K562 (cell line): ENCODE measurements at regions not wholly inside any gene's neighbourhood (a gene's known extent, or its start where the extent isn't known, plus 50 kb on each side); places are given as distances from the start of the nearest gene placed in this dataset.

ENCODE experiments used
- ATAC-seq: fragments of 200-7000 bp; cut with Tn5 transposase; 3 replicates; pipeline ENCODE4 v1.9.1; 2020; ENCODE audit warnings: moderate library complexity
- BruUV-seq: library from RNA; stranded (reverse); fragments of 400-500 nt; replicated peaks from 2 replicates; lab custom pipeline; 2021; lab: Mats Ljungman, UMichigan
- CTCF ChIA-PET: fragments of 300-600 bp; formaldehyde crosslinking; extraction: SDS; loops from one replicate; lab custom pipeline; 2021; ENCODE audit warnings: low intra/inter-chr PET ratio; lab: Yijun Ruan, JAX
- POLR2A ChIA-PET: fragments of 300-600, 350-650 bp; sonication (Branson Sonifier 250); formaldehyde crosslinking; extraction: SDS; loops from one replicate; lab custom pipeline; 2021; ENCODE audit warnings: antibody characterized with exemption, inconsistent platforms; lab: Yijun Ruan, JAX
- DNase-seq, 4 experiments: peaks; one replicate each; pipeline versions ENCODE4 v3.0.0 to v3.0.0-alpha.2; 2011 to 2018; ENCODE audit warnings: low spot score in 3 of 4, mixed read lengths in 3 of 4; ENCODE audit errors: extremely low read depth in 1 of 4
- FAIRE-seq: peaks from 2 replicates; lab custom pipeline; 2011; peaks lifted over from hg19 to GRCh38; lab: Jason Lieb, UNC
- H2AFZ ChIP-seq: 2 replicates; pipeline ENCODE4 v1.6.0; 2011; ENCODE audit warnings: low read depth, low read length, control low read depth, inconsistent platforms
- H3K27ac ChIP-seq: fragments of 200-600 bp; 3 replicates; pipeline ENCODE4 v1.8.0; 2011; ENCODE audit warnings: low read depth, mild to moderate bottlenecking, control low read depth, inconsistent platforms, low read length, moderate library complexity, mixed read lengths; ENCODE audit errors: extremely low read depth
- H3K27me3 ChIP-seq, 2 experiments: fragments of 300-600 bp in 1 of 2; 2 replicates in 1 of 2; 3 replicates in 1 of 2; pipeline versions ENCODE4 v1.6.0 to v1.8.0; 2011; ENCODE audit warnings: inconsistent platforms in 2 of 2, low read length in 2 of 2, mild to moderate bottlenecking in 1 of 2, mixed read lengths in 1 of 2, moderate library complexity in 1 of 2; ENCODE audit not compliant: control insufficient read depth in 2 of 2, insufficient read depth in 2 of 2
- H3K36me3 ChIP-seq: fragments of 300-600 bp; 3 replicates; pipeline ENCODE4 v1.8.0; 2011; ENCODE audit warnings: mild to moderate bottlenecking, low read length, inconsistent platforms; ENCODE audit not compliant: control insufficient read depth, insufficient read depth
- H3K4me1 ChIP-seq, 2 experiments: fragments of 200-600 bp in 1 of 2; replicated peaks in 1 of 2; 2 replicates in 1 of 2; 3 replicates in 1 of 2; pipeline versions ENCODE4 v1.5.1 to v1.8.0; 2011; ENCODE audit warnings: inconsistent platforms in 2 of 2, low read length in 2 of 2, mild to moderate bottlenecking in 1 of 2, mixed read lengths in 1 of 2, moderate library complexity in 1 of 2; ENCODE audit not compliant: control insufficient read depth in 2 of 2, insufficient read depth in 2 of 2
- H3K4me2 ChIP-seq: 2 replicates; pipeline ENCODE4 v1.6.1; 2011; ENCODE audit warnings: low read length, control low read depth, inconsistent platforms, mixed read lengths; ENCODE audit not compliant: insufficient read depth
- H3K4me3 ChIP-seq: fragments of 200-600 bp; sonication (generic), shearing (Covaris generic); 2 replicates; pipeline ENCODE4 v1.5.1; 2016; ENCODE audit warnings: control low read depth, inconsistent platforms
- H3K79me2 ChIP-seq: fragments of 200-600 bp; 3 replicates; pipeline ENCODE4 v1.8.0; 2011; ENCODE audit warnings: low read length, inconsistent platforms; ENCODE audit not compliant: control insufficient read depth, insufficient read depth
- H3K9ac ChIP-seq, 2 experiments: 2 replicates each; pipeline versions ENCODE4 v1.6.0 to v1.6.1; 2011; ENCODE audit warnings: low read depth in 2 of 2, low read length in 2 of 2, control low read depth in 1 of 2, inconsistent platforms in 1 of 2, mild to moderate bottlenecking in 1 of 2, mixed read lengths in 1 of 2; ENCODE audit not compliant: insufficient read depth in 1 of 2
- H3K9me1 ChIP-seq: one replicate; pipeline ENCODE4 v1.6.0; 2011; ENCODE audit warnings: inconsistent platforms, mild to moderate bottlenecking, low read length, moderate library complexity; ENCODE audit not compliant: control insufficient read depth, insufficient read depth
- H3K9me3 ChIP-seq: replicated peaks from 2 replicates; pipeline ENCODE4 v1.5.1; 2011; ENCODE audit warnings: low read depth, low read length, inconsistent platforms; ENCODE audit not compliant: control insufficient read depth, insufficient read depth
- H4K20me1 ChIP-seq: replicated peaks from 2 replicates; pipeline ENCODE4 v1.6.1; 2011; ENCODE audit warnings: low read length, inconsistent platforms, mixed read lengths; ENCODE audit not compliant: control insufficient read depth, insufficient read depth
- FOXJ2 ChIP-seq: fragments of 200-800 bp; sonication (Bioruptor generic); IDR thresholded peaks from 2 replicates; pipeline ENCODE4 v1.6.1; 2016; ENCODE audit warnings: missing genetic modification characterization, missing compliant biosample characterization
- HMBOX1 ChIP-seq: sonication (generic); IDR thresholded peaks from 2 replicates; pipeline ENCODE4 v1.6.1; 2016
- HNRNPL ChIP-seq: fragments of 200-400 bp; formaldehyde crosslinking; IDR thresholded peaks from 2 replicates; pipeline ENCODE4 v1.6.1; 2017; ENCODE audit warnings: low read depth, mild to moderate bottlenecking, low read length
- MBD2 ChIP-seq: sonication (generic); IDR thresholded peaks from 2 replicates; pipeline ENCODE4 v1.6.1; 2016; ENCODE audit warnings: low read depth, borderline replicate concordance
- POLR2G ChIP-seq: fragments of 200-400 bp; formaldehyde crosslinking; IDR thresholded peaks from 2 replicates; pipeline ENCODE4 v1.6.1; 2017; ENCODE audit warnings: low read depth, mild to moderate bottlenecking, antibody characterized with exemption, low read length, moderate library complexity
- TAF9B ChIP-seq: fragments of 450-650 bp; IDR thresholded peaks from 2 replicates; pipeline ENCODE4 v1.6.1; 2018; ENCODE audit warnings: mild to moderate bottlenecking; ENCODE audit not compliant: partially characterized antibody
- ZFP91 ChIP-seq: sonication (generic); formaldehyde crosslinking; IDR thresholded peaks from 2 replicates; pipeline ENCODE4 v1.8.0; 2022; ENCODE audit warnings: mild to moderate bottlenecking, missing genetic modification reagents
- ZNF175 ChIP-seq: fragments of 200-800 bp; sonication (Bioruptor generic); IDR thresholded peaks from 2 replicates; pipeline ENCODE4 v1.6.1; 2016; ENCODE audit warnings: low read depth, mild to moderate bottlenecking, missing genetic modification characterization, missing compliant biosample characterization
- ZNF232 ChIP-seq: sonication (generic); formaldehyde crosslinking; IDR thresholded peaks from 2 replicates; pipeline ENCODE4 v1.8.0; 2022; ENCODE audit warnings: mild to moderate bottlenecking, missing genetic modification reagents
- ZNF589 ChIP-seq: fragments of 200-800 bp; sonication (Bioruptor generic); IDR thresholded peaks from 2 replicates; pipeline ENCODE4 v1.6.1; 2016; ENCODE audit warnings: low read depth, missing genetic modification characterization, missing compliant biosample characterization
- WGBS: fragments of 100-300 bp; shearing (Covaris generic); methylation state at CpG from one replicate; pipeline ENCODE4 v1.1.6; 2016; ENCODE audit warnings: low coverage, mixed read lengths; ENCODE audit not compliant: insufficient coverage; ENCODE audit errors: missing lambda C conversion rate; 5-methylcytosine and 5-hydroxymethylcytosine counted together
- in situ Hi-C: fragments of 300-500 bp; cut with MboI; formaldehyde crosslinking; loops from 4 replicates; pipeline ENCODE4 v1.15.0; 2018; ENCODE audit warnings: inconsistent platforms, mixed read lengths
- intact Hi-C: fragments of 100-400 bp; cut with micrococcal nuclease; formaldehyde crosslinking; loops from 2 replicates; pipeline ENCODE4 v1.14.2; 2022
- TF ChIP-seq, protein P1 (sequence below): sonication (generic); formaldehyde crosslinking; IDR thresholded peaks from 2 replicates; pipeline ENCODE4 v1.8.1; 2023; ENCODE audit warnings: missing genetic modification reagents, mild to moderate bottlenecking, borderline replicate concordance

DNA sequence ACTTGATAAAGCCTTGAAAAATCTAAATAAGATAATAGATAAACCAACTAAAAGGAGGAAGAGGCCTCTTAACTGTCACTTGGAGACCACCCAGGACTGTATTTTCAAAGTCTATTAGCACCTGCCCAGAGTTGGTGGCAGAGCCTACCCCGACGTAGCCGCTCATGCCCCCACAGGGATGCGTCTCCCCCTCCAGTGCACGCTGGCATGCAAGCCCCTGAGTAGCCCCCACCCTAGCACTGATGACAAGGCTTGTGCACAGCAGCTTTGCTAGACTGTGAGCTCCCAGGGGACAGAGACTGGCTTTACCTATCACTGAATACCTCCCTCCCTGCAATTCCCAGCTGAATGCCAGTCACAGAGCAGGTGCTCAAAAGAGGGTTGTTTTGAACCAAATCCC lies 54.1 kb upstream of the HES1 start (continued):
- TF ChIP-seq ZFP91 (CRISPR knock-in tag): no peak

GRCh38 chr3:194082743-194083636 lies 53.0 kb upstream of the HES1 start:
- Histone ChIP-seq H3K79me2 (no peaks in the 10 kb centered on the region), H3K27ac (no peak overlapping the region), H3K36me3 (no peaks in the 10 kb centered on the region), H2AFZ (peak overlapping the region; percentile 0), H3K4me3 (no peak overlapping the region), H3K9me3 (no peaks in the 10 kb centered on the region), H3K27me3 (no peaks in the 10 kb centered on the region), H4K20me1 (no peaks in the 10 kb centered on the region), H3K4me2 (no peak overlapping the region; the same call in 1 of the 2 replicates), H3K4me1 (peaks cover 9 to 37% of the 10 kb centered on the region in 2 experiments), H3K9ac (peak overlapping the region in 1 of 2 experiments; percentile 7; a peak in 2 of 4 replicates), H3K9me1 (no peaks in the 10 kb centered on the region)
- 75% methylated on average over 17 of the region's 18 CpGs for WGBS
- in situ Hi-C loops: no loop called here
- intact Hi-C loops: loop anchor here (10.0 kb wide), 2 partner anchors 402 to 488 kb away; partner anchors contain the start of genes ATP13A3 and OPA1
- ChIA-PET CTCF (no interaction called here), POLR2A (interaction anchor here (0.6 to 5.4 kb wide), 7 partner anchors 10 to 276 kb away, joined by 3 to 22 read pairs (median 4); no protein-coding TSS in a partner anchor)
- DNase-seq: no peak
- peak; percentile 7; the same call in 1 of the 3 replicates for ATAC-seq
- no peak for FAIRE-seq
- BruUV-seq: no TSS peak
- TF ChIP-seq TAF9B (no peak), MBD2 (peak; percentile 8; the same call in 1 of the 2 replicates), FOXJ2 (tag) (no peak), HMBOX1 (no peak), HNRNPL (no peak), ZNF589 (CRISPR knock-in tag) (0 out of 2 replicates have a peak, but pooled peaks have one; percentile 49), ZNF175 (CRISPR knock-in tag) (0 out of 2 replicates have a peak, but pooled peaks have one; percentile 15), ZNF232 (CRISPR knock-in tag) (no peak), POLR2G (peak; percentile 39; the same call in 1 of the 2 replicates)
- TF ChIP-seq, protein P1, sequence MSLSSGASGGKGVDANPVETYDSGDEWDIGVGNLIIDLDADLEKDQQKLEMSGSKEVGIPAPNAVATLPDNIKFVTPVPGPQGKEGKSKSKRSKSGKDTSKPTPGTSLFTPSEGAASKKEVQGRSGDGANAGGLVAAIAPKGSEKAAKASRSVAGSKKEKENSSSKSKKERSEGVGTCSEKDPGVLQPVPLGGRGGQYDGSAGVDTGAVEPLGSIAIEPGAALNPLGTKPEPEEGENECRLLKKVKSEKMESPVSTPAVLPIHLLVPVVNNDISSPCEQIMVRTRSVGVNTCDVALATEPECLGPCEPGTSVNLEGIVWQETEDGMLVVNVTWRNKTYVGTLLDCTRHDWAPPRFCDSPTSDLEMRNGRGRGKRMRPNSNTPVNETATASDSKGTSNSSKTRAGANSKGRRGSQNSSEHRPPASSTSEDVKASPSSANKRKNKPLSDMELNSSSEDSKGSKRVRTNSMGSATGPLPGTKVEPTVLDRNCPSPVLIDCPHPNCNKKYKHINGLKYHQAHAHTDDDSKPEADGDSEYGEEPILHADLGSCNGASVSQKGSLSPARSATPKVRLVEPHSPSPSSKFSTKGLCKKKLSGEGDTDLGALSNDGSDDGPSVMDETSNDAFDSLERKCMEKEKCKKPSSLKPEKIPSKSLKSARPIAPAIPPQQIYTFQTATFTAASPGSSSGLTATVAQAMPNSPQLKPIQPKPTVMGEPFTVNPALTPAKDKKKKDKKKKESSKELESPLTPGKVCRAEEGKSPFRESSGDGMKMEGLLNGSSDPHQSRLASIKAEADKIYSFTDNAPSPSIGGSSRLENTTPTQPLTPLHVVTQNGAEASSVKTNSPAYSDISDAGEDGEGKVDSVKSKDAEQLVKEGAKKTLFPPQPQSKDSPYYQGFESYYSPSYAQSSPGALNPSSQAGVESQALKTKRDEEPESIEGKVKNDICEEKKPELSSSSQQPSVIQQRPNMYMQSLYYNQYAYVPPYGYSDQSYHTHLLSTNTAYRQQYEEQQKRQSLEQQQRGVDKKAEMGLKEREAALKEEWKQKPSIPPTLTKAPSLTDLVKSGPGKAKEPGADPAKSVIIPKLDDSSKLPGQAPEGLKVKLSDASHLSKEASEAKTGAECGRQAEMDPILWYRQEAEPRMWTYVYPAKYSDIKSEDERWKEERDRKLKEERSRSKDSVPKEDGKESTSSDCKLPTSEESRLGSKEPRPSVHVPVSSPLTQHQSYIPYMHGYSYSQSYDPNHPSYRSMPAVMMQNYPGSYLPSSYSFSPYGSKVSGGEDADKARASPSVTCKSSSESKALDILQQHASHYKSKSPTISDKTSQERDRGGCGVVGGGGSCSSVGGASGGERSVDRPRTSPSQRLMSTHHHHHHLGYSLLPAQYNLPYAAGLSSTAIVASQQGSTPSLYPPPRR (CRISPR knock-in tag): no peak
